DMS79 treated with DMSO at 0.1 percent for 48 hours (cell line): ENCODE measurements at regions not wholly inside any gene's neighbourhood (a gene's known extent, or its start where the extent isn't known, plus 50 kb on each side); places are given as distances from the start of the nearest gene placed in this dataset.

Experiments used
- DNase-seq: peaks from one replicate; lab custom pipeline; 2025; lab: John Stamatoyannopoulos, UW

DNA sequence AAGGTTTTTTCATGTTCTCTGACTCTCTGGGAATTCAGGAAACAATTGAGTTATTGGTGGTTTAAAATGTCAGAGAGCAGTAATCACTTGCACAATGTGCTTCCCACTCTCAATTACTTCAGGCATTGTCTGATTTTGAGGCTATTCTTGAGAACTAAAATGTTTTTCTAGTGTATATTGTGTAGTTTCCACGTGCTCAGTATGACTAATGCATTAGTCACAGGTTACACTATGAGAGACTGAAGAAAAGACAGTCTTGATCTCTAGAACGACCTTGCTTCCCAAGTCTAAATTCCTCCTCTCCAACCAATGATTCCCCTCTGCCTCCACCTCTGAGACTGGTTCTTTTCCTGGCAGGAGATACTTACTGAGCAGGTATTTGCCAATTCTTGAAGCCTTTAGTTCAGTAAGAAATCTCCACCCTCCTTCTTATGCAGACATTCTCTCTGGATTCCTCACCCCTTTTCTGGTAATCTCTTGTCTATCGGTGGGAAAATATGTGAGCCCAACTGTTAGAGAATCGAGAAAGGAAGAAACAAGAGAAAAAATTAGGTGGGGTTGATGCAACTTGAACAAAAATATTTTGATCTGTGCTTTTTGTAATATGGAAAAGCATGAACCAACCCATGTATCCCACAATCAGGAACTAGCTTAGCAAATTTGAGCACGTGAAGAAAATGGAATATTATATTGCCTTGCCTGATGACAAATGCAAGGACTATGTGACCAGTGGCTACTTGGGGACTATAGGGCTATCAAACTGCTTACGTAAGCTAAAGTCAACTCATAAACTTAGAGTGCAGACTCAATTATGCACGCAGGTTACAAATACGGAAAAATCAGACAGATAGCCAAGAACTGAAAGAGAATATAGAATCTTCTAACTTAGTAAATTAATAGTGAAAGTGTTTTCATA is 61.1 kb upstream of the SLC22A16 start:
- no peak for DNase-seq

DNA sequence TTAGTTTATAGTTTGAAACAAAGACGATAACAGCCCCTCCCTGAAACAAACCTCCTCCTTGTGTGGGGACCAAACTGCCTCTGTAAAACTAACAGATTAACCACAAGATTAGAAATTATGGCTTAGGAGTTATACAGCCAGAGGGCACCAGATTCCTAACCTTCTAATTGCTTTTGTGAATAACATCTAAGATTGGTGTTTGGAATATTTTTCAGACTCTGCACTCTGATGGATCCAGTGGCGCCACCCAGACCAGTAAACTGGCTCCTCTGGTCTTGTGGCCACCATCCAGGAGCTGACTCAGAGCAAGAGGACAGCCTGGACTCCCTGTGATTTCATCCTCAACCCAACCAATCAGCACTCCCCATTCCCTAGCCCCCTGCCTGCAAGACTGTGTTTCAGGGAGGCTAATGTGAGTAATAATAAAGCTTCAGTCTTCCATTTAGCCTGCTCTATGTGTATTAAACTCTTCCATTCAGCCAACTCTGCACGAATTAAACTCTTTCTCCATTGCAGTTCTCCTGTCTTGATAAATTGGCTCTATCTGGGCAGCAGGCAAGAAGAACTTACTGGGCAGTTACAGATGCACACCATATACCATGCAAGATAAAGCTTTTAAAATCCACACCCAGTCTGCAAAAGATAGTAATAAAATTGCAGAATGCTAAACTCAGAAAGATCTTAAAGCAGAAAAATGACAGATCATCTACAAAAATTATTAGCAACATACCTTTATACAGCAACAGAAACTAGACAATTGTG is 58.5 kb upstream of the SLC22A16 start:
- no peak for DNase-seq

DNA sequence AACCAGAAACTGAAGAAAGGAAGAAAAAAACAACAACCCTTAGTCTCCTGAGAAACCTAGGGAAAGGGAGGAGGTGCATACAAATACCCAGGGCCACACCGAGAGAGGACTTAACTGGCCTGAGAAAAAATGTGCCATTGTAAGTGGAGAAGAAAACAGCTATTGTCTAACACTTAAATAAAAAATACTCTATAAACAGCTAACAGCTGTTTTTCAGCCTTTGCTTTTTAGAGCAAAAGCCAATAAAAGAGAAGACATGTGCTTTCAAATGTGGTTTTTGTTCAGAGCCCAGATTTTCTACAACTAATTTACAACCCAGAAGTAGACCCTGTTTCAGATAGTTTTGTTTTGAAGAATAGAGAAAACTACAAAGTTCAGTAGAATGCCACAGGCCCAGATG is 56.0 kb upstream of the SLC22A16 start:
- no peak for DNase-seq

DNA sequence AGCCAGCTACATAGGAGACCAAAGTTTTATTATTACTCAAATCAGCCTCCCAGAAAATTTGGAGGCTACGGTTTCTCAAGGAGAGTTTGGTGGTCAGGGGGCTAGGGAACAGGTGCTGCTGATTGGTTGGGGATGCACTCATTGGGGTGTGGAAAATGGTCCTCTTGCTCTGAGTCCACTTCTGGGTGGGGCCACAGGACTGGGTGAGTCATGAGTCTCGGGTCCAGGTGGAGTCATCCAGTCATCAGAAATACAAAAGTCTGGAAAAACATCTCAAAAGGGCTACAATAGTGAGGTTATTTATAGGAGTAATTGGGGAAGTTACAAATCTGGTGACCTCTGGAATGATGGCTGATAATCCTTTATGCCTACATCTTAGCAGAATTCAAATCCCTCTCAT is 54.3 kb upstream of the SLC22A16 start:
- no peak for DNase-seq

DNA sequence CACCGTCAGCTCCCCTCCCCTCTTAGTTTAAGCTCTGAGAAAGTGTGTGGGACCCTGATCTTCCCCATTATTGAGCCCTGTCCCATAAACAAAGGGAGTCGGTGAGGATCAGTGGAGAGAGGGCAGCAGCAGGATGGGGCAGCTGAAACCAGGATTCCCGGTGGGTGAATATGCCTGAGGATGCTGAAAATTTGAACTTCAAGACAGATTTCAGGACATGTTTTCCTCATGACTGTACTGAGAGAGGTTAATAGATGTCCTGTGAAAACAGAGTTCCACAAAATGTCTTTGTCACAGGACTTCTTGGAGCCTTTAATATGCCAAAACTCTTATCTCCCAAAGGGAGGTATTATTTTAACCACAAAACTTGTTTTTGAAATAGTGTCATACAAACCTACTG is 53.5 kb upstream of the SLC22A16 start:
- DNase-seq: no peak

GRCh38 chr6:110529355-110529754 is 52.9 kb upstream of the SLC22A16 start:
- no peak for DNase-seq

GRCh38 chr6:110528930-110529325 is 52.5 kb upstream of the SLC22A16 start:
- DNase-seq: no peak

GRCh38 chr6:110528101-110528929 is 51.9 kb upstream of the SLC22A16 start:
- peak; percentile 80 for DNase-seq

DNA sequence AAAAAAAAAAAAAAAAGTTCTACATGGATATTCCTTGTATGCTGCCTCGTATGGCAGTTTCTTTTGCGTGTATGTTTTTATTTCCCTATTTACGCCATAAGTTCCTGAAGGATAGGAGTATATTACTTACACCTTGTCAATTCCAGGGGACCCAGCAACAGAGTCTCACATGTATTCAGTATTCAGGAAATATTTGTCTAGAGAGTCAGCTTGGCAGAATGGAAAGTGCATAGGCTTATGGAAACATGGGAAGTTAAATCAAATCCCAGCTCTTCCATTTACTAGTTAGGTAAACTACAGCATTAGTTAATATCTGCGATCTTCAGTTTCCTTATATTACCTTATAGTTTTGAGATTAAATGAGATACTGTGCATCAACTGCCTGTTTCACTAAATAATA is 51.1 kb upstream of the SLC22A16 start:
- DNase-seq: no peak

GRCh38 chr6:110526726-110527125 is 50.3 kb upstream of the SLC22A16 start:
- no peak for DNase-seq
